ENCODE measurements at regions not wholly inside any gene's neighbourhood (a gene's known extent, or its start where the extent isn't known, plus 50 kb on each side); places are given as distances from the start of the nearest gene placed in this dataset.

- TF ChIP-seq CTCF (IDR thresholded peaks at IDR 0.05) (no peak), POLR2A (IDR thresholded peaks at IDR 0.05) (no peak)
These were observed 83.1 kb upstream of the GLRA1 start for GRCh38 chr5:152007653-152008335.

Data from tibial nerve (tissue), 3 donors.